Vagina (tissue), 2 donors: ENCODE measurements at regions not wholly inside any gene's neighbourhood (a gene's known extent, or its start where the extent isn't known, plus 50 kb on each side); places are given as distances from the start of the nearest gene placed in this dataset.

Source experiments
- POLR2A ChIP-seq, 2 donors: fragments of 450-650 bp; IDR thresholded peaks; one replicate each; pipeline ENCODE4 v1.6.1; 2017; ENCODE audit warnings: antibody characterized with exemption in 2 of 2, mild to moderate bottlenecking in 2 of 2, moderate library complexity in 2 of 2
- POLR2AphosphoS5 ChIP-seq, 2 donors: sonication (generic); formaldehyde crosslinking; IDR thresholded peaks; one replicate each; pipeline ENCODE4 v1.9.0; 2017; ENCODE audit warnings: antibody characterized with exemption in 2 of 2, mild to moderate bottlenecking in 2 of 2, low read depth in 1 of 2; ENCODE audit not compliant: insufficient read depth in 1 of 2
- TF ChIP-seq, protein P1 (sequence below), 3 experiments: fragments of 450-650 bp in 2 of 3; fragments of 200-600 bp in 1 of 3; sonication (generic) in 1 of 3; IDR thresholded peaks; one replicate each; pipeline ENCODE4 v1.5.1; 2017 to 2019; ENCODE audit warnings: antibody characterized with exemption in 3 of 3, mild to moderate bottlenecking in 2 of 3, moderate library complexity in 2 of 3

DNA sequence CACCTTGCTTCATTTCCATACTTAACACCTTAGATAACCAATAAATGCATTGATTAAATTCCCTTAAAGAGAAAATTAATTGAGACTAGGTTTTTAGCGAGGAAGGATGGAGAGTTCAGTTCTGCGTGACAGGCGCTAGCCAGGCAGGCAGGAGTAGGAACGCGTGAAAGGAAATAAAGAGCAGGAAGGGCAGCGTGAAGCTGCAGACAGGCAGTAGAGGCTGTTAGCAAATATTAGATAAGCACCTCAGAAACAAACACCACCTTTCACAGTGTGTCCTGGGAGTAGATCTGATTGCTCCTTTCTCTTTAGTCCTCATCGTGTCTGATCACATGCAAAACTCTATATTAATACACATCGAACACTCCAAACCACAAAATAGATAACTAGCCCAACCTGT lies 282.7 kb upstream of the ADGRL2 start:
- TF ChIP-seq, protein P1, sequence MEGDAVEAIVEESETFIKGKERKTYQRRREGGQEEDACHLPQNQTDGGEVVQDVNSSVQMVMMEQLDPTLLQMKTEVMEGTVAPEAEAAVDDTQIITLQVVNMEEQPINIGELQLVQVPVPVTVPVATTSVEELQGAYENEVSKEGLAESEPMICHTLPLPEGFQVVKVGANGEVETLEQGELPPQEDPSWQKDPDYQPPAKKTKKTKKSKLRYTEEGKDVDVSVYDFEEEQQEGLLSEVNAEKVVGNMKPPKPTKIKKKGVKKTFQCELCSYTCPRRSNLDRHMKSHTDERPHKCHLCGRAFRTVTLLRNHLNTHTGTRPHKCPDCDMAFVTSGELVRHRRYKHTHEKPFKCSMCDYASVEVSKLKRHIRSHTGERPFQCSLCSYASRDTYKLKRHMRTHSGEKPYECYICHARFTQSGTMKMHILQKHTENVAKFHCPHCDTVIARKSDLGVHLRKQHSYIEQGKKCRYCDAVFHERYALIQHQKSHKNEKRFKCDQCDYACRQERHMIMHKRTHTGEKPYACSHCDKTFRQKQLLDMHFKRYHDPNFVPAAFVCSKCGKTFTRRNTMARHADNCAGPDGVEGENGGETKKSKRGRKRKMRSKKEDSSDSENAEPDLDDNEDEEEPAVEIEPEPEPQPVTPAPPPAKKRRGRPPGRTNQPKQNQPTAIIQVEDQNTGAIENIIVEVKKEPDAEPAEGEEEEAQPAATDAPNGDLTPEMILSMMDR (IDR thresholded peaks at IDR 0.05) = no peak
- TF ChIP-seq POLR2A (IDR thresholded peaks at IDR 0.05) (no peak), POLR2AphosphoS5 (IDR thresholded peaks at IDR 0.05; ENCODE audit: insufficient read depth in 1 of 2, low read depth in 1 of 2) (no peak)
